Fibroblast of lung (primary cell): ENCODE measurements at regions not wholly inside any gene's neighbourhood (a gene's known extent, or its start where the extent isn't known, plus 50 kb on each side); places are given as distances from the start of the nearest gene placed in this dataset.

Experiments
- EZH2 ChIP-seq: IDR thresholded peaks from 2 replicates; pipeline ENCODE4 v1.5.1; 2012; ENCODE audit warnings: low read length, control low read depth, mild to moderate bottlenecking; ENCODE audit errors: missing control alignments
- TF ChIP-seq, protein P1 (sequence below), 2 donors: IDR thresholded peaks in 1 of 2; conservative IDR thresholded peaks in 1 of 2; 1 replicate in 1 of 2; 2 replicates in 1 of 2; pipeline ENCODE4 v1.5.1; 2011 to 2012; ENCODE audit warnings: low read length in 2 of 2, control low read depth in 1 of 2, inconsistent platforms in 1 of 2, low read depth in 1 of 2, mild to moderate bottlenecking in 1 of 2

DNA sequence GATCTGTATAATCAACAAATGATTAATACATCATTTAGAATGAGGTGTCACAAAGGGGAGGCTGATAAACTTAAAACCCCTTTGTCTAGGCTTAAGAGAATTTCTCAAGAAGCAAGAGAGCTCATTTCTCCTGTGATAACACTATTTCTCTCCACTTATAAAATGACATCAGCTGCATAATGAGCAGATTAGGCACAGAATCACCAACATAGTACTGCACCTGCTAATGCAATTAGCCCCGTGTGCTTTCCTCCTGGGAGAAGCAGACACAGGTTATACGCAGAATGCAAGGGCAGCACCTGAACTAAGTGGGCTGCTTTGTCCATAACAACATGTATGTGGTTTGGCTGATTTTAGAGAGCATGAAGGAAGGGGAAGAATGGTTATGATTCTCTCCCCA, 515.3 kb upstream of the CFAP20DC start:
- TF ChIP-seq, protein P1, sequence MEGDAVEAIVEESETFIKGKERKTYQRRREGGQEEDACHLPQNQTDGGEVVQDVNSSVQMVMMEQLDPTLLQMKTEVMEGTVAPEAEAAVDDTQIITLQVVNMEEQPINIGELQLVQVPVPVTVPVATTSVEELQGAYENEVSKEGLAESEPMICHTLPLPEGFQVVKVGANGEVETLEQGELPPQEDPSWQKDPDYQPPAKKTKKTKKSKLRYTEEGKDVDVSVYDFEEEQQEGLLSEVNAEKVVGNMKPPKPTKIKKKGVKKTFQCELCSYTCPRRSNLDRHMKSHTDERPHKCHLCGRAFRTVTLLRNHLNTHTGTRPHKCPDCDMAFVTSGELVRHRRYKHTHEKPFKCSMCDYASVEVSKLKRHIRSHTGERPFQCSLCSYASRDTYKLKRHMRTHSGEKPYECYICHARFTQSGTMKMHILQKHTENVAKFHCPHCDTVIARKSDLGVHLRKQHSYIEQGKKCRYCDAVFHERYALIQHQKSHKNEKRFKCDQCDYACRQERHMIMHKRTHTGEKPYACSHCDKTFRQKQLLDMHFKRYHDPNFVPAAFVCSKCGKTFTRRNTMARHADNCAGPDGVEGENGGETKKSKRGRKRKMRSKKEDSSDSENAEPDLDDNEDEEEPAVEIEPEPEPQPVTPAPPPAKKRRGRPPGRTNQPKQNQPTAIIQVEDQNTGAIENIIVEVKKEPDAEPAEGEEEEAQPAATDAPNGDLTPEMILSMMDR (conservative IDR thresholded peaks at IDR 0.05 in 1 of 2, IDR thresholded peaks at IDR 0.05 in 1 of 2; ENCODE audit: low read depth in 1 of 2, low read length in 2 of 2) = no peak
- no peak for TF ChIP-seq EZH2
